ENCODE measurements at regions not wholly inside any gene's neighbourhood (a gene's known extent, or its start where the extent isn't known, plus 50 kb on each side); places are given as distances from the start of the nearest gene placed in this dataset.

GRCh38 chr5:63029891-63030290 is 451.3 kb downstream of the LRRC70 start:
- H3K27ac ChIP-seq = no peak overlapping the region
- H3K9me3 ChIP-seq (replicated peaks in 1 of 3) = peaks cover 0 to 4% (median 0%) of the 10 kb centered on the region in 3 donors
- no peak overlapping the region for H3K4me3 ChIP-seq
- intact Hi-C loops (cut with DNase I) = no loop called here
- no peak for DNase-seq
- no peaks in the 10 kb centered on the region for H3K36me3 ChIP-seq (replicated peaks in 1 of 2)
- no peaks in the 10 kb centered on the region for H3K4me1 ChIP-seq (replicated peaks in 1 of 2)
- 30 to 38% (median 35%) methylated on average over 3 of the region's 3 CpGs for WGBS, 4 donors
- TF ChIP-seq CTCF (IDR thresholded peaks at IDR 0.05) (no peak), POLR2A (IDR thresholded peaks at IDR 0.05) (no peak)
- no peaks in the 10 kb centered on the region for H3K27me3 ChIP-seq

GRCh38 chr5:63025679-63026078 is 447.1 kb downstream of the LRRC70 start:
- intact Hi-C loops (cut with DNase I) = no loop called here
- Histone ChIP-seq H3K36me3 (replicated peaks in 1 of 2) (no peaks in the 10 kb centered on the region), H3K4me1 (replicated peaks in 1 of 2) (no peaks in the 10 kb centered on the region), H3K9me3 (replicated peaks in 1 of 3) (no peaks in the 10 kb centered on the region), H3K27me3 (no peaks in the 10 kb centered on the region), H3K4me3 (no peak overlapping the region), H3K27ac (no peak overlapping the region)
- no peak for TF ChIP-seq POLR2A (IDR thresholded peaks at IDR 0.05)
- no peak for TF ChIP-seq CTCF (IDR thresholded peaks at IDR 0.05)
- no peak for DNase-seq
- WGBS, 4 donors = 66 to 77% (median 67%) methylated on average over 3 of the region's 3 CpGs

- Histone ChIP-seq H3K27me3 (no peaks in the 10 kb centered on the region), H3K4me1 (replicated peaks in 1 of 2) (no peaks in the 10 kb centered on the region), H3K36me3 (replicated peaks in 1 of 2) (no peaks in the 10 kb centered on the region), H3K4me3 (no peak overlapping the region), H3K9me3 (replicated peaks in 1 of 3) (no peaks in the 10 kb centered on the region), H3K27ac (no peak overlapping the region)
- intact Hi-C loops (cut with DNase I) = no loop called here
- DNase-seq = no peak
- 88 to 100% (median 96%) methylated on average over 1 of the region's 1 CpG for WGBS, 4 donors
- TF ChIP-seq CTCF (IDR thresholded peaks at IDR 0.05) (no peak), POLR2A (IDR thresholded peaks at IDR 0.05) (no peak)
These were observed 443.8 kb downstream of the LRRC70 start for GRCh38 chr5:63022403-63022802.

- no peaks in the 10 kb centered on the region for H3K9me3 ChIP-seq (replicated peaks in 1 of 3)
These were observed 432.5 kb downstream of the LRRC70 start for GRCh38 chr5:63011158-63011557.

More at GRCh38 chr5:63011158-63011557, 432.5 kb downstream of the LRRC70 start:
- intact Hi-C loops (cut with DNase I) = no loop called here
- DNase-seq = no peak
- WGBS, 4 donors = 56 to 68% (median 65%) methylated on average over 1 of the region's 1 CpG
- no peaks in the 10 kb centered on the region for H3K27me3 ChIP-seq
- TF ChIP-seq CTCF (IDR thresholded peaks at IDR 0.05) = no peak
- TF ChIP-seq POLR2A (IDR thresholded peaks at IDR 0.05) = no peak
- H3K36me3 ChIP-seq (replicated peaks in 1 of 2) = no peaks in the 10 kb centered on the region
- no peak overlapping the region for H3K4me3 ChIP-seq
- no peaks in the 10 kb centered on the region for H3K4me1 ChIP-seq (replicated peaks in 1 of 2)
- no peak overlapping the region for H3K27ac ChIP-seq
